Left cardiac atrium (tissue), 4 donors: ENCODE measurements at regions not wholly inside any gene's neighbourhood (a gene's known extent, or its start where the extent isn't known, plus 50 kb on each side); places are given as distances from the start of the nearest gene placed in this dataset.
A peak's percentile ranks its signal among the peaks of the same experiment; 100 is the strongest.
"Not testable (repeated sequence)": the region's sequence is repeated elsewhere in the genome, so short reads cannot be mapped to it uniquely, and the experiment has no call there.

Experiments
- ATAC-seq, 2 donors: fragments of 200-7000 bp; cut with Tn5 transposase; one replicate each; pipeline ENCODE4 v1.9.1; 2020; ENCODE audit warnings: mild to moderate bottlenecking in 2 of 2, moderate library complexity in 2 of 2
- DNase-seq: peaks from one replicate; pipeline ENCODE4 v3.0.0-alpha.2; 2020
- intact Hi-C, 2 donors: fragments of 100-400 bp; cut with DNase I; formaldehyde crosslinking; loops; one replicate each; pipeline versions ENCODE4 v1.14.1 to v1.15.1; 2022 to 2023
- donor health status: DM: no; HTN: yes; CAD: no.
- donor health status: DM: no; HTN: yes; CAD: no; lungs with severe emphysema.
- donor health status: DM: yes; HTN: yes; CAD: no.
- donor health status: Dilated cardiomyopathy.

GRCh38 chr1:16794609-16795008, 54.3 kb downstream of the RNU1-4 start:
- intact Hi-C loops, ATAC-seq, DNase-seq: not testable (repeated sequence)

- DNase-seq, intact Hi-C loops: not testable (repeated sequence)
- peak; percentile 37 to 57 for ATAC-seq
Measured at GRCh38 chr1:16795119-16795518, 54.8 kb downstream of the RNU1-4 start.

- ATAC-seq, intact Hi-C loops, DNase-seq: not testable (repeated sequence)
Measured at GRCh38 chr1:16796179-16796578, 55.9 kb downstream of the RNU1-4 start.

- intact Hi-C loops, DNase-seq, ATAC-seq: not testable (repeated sequence)
Measured at GRCh38 chr1:16796625-16797046, 56.3 kb downstream of the RNU1-4 start.

- intact Hi-C loops, DNase-seq, ATAC-seq: not testable (repeated sequence)
Measured at GRCh38 chr1:16797065-16797464, 56.7 kb downstream of the RNU1-4 start.

- ATAC-seq, DNase-seq, intact Hi-C loops: not testable (repeated sequence)
Measured at GRCh38 chr1:16798050-16798449, 57.7 kb downstream of the RNU1-4 start.
